Uterus (tissue), 2 donors: ENCODE measurements at regions not wholly inside any gene's neighbourhood (a gene's known extent, or its start where the extent isn't known, plus 50 kb on each side); places are given as distances from the start of the nearest gene placed in this dataset.

Experiments used
- CTCF ChIP-seq, 4 experiments: fragments of 200-600 bp in 2 of 4; fragments of 450-650 bp in 2 of 4; sonication (generic) in 2 of 4; IDR thresholded peaks; one replicate each; pipeline ENCODE4 v1.5.1; 2016 to 2019; ENCODE audit warnings: antibody characterized with exemption in 4 of 4, mild to moderate bottlenecking in 2 of 4, moderate library complexity in 1 of 4
- POLR2A ChIP-seq, 2 donors: fragments of 450-650 bp; IDR thresholded peaks; one replicate each; pipeline ENCODE4 v1.6.1; 2016; ENCODE audit warnings: antibody characterized with exemption in 2 of 2, mild to moderate bottlenecking in 1 of 2, moderate library complexity in 1 of 2

DNA sequence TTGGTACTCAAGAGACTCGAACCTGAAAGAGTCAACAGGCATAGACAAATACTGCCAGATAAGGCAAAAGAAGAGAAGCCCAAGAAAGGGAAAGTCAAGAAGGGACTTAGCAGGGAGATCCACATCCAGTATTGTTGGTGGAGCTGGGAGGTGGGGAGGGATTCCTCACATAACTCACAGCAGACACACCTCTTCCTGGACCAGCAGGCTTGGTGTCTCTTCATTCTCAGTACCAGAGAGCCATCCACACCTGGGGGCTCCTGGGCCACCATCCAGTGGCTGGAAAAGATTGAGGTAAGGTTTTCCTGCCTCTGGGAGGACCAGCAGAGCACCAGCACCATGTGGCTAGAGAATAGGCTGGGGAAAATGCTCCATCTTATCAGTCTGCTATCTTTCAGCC, 161.6 kb upstream of the SESN3 start:
- TF ChIP-seq CTCF (IDR thresholded peaks at IDR 0.05) = no peak
- TF ChIP-seq POLR2A (IDR thresholded peaks at IDR 0.05) = no peak
